WTC11 (cell line): ENCODE measurements at regions not wholly inside any gene's neighbourhood (a gene's known extent, or its start where the extent isn't known, plus 50 kb on each side); places are given as distances from the start of the nearest gene placed in this dataset.

Source experiments
- ESRRA ChIP-seq: sonication (generic); formaldehyde crosslinking; IDR thresholded peaks from 2 replicates; pipeline ENCODE4 v1.8.1; 2022; ENCODE audit warnings: mild to moderate bottlenecking, missing genetic modification reagents, borderline replicate concordance
- ETV6 ChIP-seq: sonication (generic); formaldehyde crosslinking; IDR thresholded peaks from 2 replicates; pipeline ENCODE4 v1.8.1; 2022; ENCODE audit warnings: mild to moderate bottlenecking, missing genetic modification reagents
- JUN ChIP-seq: sonication (generic); formaldehyde crosslinking; IDR thresholded peaks from 2 replicates; pipeline ENCODE4 v1.8.0; 2023; ENCODE audit warnings: mild to moderate bottlenecking, missing genetic modification reagents
- NR3C1 ChIP-seq: sonication (generic); formaldehyde crosslinking; conservative IDR thresholded peaks from 2 replicates; pipeline ENCODE4 v1.8.1; 2023; ENCODE audit warnings: low read depth, mild to moderate bottlenecking, missing genetic modification reagents
- SP1 ChIP-seq: sonication (generic); formaldehyde crosslinking; conservative IDR thresholded peaks from 2 replicates; pipeline ENCODE4 v1.8.1; 2022; ENCODE audit warnings: missing genetic modification reagents
- ZNF121 ChIP-seq: sonication (generic); formaldehyde crosslinking; IDR thresholded peaks from 2 replicates; pipeline ENCODE4 v1.8.0; 2023; ENCODE audit warnings: missing genetic modification reagents
- TF ChIP-seq, protein P1 (sequence below): fragments of 200-600 bp; IDR thresholded peaks from 2 replicates; pipeline ENCODE4 v1.8.0; 2022; ENCODE audit warnings: antibody characterized with exemption
- TF ChIP-seq, protein P2 (sequence below): sonication (generic); formaldehyde crosslinking; IDR thresholded peaks from 2 replicates; pipeline ENCODE4 v1.8.0; 2022; ENCODE audit warnings: mild to moderate bottlenecking, missing genetic modification reagents

DNA sequence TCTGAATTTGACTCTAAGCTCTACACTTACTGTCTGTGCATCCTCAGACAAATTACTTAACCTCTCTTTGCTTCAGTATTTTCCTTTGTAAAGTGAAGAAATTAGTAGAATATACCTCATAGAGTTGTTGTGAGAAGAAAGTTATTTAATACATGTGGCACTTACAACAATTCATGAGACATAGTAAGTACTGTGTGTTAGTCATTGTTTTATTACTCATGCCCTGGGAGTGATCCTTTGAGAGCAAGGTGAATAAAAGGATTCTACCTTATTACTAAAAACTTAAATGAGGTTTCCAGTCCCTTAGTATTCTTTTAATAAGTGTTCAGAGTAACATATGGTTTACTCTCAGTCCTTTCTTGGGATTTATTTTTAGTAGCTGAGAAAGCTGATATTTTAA lies 233.6 kb upstream of the MAP3K7 start:
- TF ChIP-seq, protein P1, sequence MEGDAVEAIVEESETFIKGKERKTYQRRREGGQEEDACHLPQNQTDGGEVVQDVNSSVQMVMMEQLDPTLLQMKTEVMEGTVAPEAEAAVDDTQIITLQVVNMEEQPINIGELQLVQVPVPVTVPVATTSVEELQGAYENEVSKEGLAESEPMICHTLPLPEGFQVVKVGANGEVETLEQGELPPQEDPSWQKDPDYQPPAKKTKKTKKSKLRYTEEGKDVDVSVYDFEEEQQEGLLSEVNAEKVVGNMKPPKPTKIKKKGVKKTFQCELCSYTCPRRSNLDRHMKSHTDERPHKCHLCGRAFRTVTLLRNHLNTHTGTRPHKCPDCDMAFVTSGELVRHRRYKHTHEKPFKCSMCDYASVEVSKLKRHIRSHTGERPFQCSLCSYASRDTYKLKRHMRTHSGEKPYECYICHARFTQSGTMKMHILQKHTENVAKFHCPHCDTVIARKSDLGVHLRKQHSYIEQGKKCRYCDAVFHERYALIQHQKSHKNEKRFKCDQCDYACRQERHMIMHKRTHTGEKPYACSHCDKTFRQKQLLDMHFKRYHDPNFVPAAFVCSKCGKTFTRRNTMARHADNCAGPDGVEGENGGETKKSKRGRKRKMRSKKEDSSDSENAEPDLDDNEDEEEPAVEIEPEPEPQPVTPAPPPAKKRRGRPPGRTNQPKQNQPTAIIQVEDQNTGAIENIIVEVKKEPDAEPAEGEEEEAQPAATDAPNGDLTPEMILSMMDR: no peak
- TF ChIP-seq, protein P2, sequence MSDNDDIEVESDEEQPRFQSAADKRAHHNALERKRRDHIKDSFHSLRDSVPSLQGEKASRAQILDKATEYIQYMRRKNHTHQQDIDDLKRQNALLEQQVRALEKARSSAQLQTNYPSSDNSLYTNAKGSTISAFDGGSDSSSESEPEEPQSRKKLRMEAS (CRISPR knock-in tag): no peak
- TF ChIP-seq ZNF121: no peak
- TF ChIP-seq ESRRA (CRISPR knock-in tag): no peak
- TF ChIP-seq ETV6: no peak
- no peak for TF ChIP-seq NR3C1 (CRISPR knock-in tag)
- no peak for TF ChIP-seq SP1 (CRISPR knock-in tag)
- TF ChIP-seq JUN (CRISPR knock-in tag): no peak
